ENCODE measurements at regions not wholly inside any gene's neighbourhood (a gene's known extent, or its start where the extent isn't known, plus 50 kb on each side); places are given as distances from the start of the nearest gene placed in this dataset.
"Not testable (repeated sequence)": the region's sequence is repeated elsewhere in the genome, so short reads cannot be mapped to it uniquely, and the experiment has no call there.

DNA sequence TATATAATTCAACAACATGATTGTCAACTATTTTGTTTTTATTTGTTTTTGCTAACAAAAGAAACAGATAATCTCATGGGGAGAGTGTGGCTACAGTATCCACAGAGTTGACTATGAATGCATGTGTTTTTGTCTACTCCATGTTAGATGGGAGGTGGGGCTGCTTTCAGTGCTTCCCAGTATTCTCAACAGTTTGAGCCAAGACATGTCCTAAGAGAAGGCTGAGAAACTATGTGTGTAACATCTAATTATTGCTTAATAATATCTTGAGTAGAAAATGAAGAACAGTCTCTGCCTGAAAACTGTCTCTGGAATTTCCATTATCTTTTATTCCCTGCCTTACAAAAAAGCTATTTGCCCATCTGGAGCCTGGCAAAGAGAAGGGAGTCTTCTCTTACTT, 178.8 kb upstream of the MMADHC start:
- peak; percentile 2 for DNase-seq (ENCODE audit: low read depth)
- TF ChIP-seq, protein P1, sequence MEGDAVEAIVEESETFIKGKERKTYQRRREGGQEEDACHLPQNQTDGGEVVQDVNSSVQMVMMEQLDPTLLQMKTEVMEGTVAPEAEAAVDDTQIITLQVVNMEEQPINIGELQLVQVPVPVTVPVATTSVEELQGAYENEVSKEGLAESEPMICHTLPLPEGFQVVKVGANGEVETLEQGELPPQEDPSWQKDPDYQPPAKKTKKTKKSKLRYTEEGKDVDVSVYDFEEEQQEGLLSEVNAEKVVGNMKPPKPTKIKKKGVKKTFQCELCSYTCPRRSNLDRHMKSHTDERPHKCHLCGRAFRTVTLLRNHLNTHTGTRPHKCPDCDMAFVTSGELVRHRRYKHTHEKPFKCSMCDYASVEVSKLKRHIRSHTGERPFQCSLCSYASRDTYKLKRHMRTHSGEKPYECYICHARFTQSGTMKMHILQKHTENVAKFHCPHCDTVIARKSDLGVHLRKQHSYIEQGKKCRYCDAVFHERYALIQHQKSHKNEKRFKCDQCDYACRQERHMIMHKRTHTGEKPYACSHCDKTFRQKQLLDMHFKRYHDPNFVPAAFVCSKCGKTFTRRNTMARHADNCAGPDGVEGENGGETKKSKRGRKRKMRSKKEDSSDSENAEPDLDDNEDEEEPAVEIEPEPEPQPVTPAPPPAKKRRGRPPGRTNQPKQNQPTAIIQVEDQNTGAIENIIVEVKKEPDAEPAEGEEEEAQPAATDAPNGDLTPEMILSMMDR (conservative IDR thresholded peaks at IDR 0.05; ENCODE audit: control insufficient read depth, insufficient read depth, low read depth, low read length) = no peak
- H3K4me3 ChIP-seq (ENCODE audit: control insufficient read depth, low read depth, low read length) = no peak overlapping the region

DNA sequence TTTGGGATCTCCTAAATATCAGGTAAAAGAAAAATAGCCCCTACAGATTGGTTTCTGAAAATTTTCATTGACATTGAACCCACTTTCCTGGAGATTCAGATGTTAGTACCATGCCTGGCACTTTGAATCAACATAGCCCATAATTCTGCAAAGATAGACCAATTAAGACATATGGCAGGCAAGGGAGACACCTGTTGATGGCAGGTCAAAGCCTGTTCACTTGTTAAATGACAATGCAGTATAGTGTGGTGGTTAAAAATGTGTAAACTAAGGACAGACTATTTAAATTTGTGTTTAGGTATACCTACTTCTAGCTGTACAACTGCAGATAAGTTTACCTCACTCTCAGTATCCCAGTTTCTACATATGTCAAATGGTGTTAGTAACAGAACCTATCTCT, 178.1 kb upstream of the MMADHC start:
- no peak for DNase-seq (ENCODE audit: low read depth)
- TF ChIP-seq, protein P1 (conservative IDR thresholded peaks at IDR 0.05; ENCODE audit: control insufficient read depth, insufficient read depth, low read depth, low read length) = no peak
- H3K4me3 ChIP-seq (ENCODE audit: control insufficient read depth, low read depth, low read length) = no peak overlapping the region

DNA sequence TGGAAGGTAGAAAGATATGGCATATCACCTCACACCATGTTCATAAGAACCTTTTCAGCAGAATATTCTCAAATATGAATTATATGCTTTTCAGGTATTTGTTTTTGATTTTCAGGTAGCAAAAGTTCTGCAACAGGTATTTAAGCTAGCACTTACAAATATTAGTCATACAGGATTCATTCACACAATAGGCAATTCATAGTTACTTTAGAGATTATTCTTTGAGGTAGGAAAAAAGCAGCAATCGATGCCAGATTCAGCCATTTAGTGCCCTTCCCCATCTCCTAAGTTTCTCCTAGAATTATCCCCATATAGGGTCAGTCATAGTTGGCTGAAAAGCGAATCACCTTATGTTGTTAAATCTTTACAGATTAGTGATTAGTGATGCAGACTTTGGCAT, 177.4 kb upstream of the MMADHC start:
- DNase-seq (ENCODE audit: low read depth) = no peak
- no peak overlapping the region for H3K4me3 ChIP-seq (ENCODE audit: control insufficient read depth, low read depth, low read length)
- TF ChIP-seq, protein P1 (conservative IDR thresholded peaks at IDR 0.05; ENCODE audit: control insufficient read depth, insufficient read depth, low read depth, low read length) = no peak

DNA sequence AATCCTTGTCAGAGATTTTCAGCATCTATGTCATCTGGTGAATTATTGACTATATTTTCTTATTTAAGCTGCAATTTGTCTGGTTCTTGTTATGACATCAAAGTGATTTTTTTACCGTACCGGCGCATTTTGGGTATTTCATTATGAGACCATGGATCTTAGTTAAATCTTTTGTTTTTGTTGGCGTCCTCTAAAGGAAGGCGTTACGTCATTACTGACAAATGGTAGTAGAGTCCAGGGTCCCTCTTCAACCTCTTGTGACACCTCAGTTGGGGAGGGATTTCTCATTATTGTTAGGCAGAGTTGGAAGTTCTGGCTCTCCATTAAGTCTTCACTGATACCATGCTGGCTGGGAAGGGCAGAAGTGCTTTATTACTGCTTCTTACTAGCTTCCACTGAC, 175.8 kb upstream of the MMADHC start:
- H3K4me3 ChIP-seq (ENCODE audit: control insufficient read depth, low read depth, low read length) = no peak overlapping the region
- no peak for DNase-seq (ENCODE audit: low read depth)
- TF ChIP-seq, protein P1 (conservative IDR thresholded peaks at IDR 0.05; ENCODE audit: control insufficient read depth, insufficient read depth, low read depth, low read length) = no peak

DNA sequence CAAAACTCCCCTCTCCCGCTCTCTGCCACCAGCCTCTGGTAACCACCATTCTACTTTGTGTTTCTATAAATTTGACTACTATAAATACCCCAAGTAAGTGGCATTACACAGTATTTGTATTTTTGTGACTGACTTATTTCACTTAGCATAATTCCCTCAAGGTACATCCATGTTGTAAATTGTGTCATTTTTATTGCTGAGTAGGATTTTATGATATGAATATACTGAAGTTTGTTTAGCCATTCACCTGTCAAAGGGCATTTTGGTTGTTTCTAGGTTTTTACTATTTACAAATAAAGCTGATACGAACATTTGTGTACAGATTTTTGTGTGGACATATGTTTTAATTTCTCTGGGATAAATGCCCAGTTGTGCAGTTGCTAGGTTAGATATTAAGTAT, 174.0 kb upstream of the MMADHC start:
- TF ChIP-seq, protein P1 (conservative IDR thresholded peaks at IDR 0.05; ENCODE audit: control insufficient read depth, insufficient read depth, low read depth, low read length) = no peak
- no peak for DNase-seq (ENCODE audit: low read depth)
- H3K4me3 ChIP-seq (ENCODE audit: control insufficient read depth, low read depth, low read length) = no peak overlapping the region

DNA sequence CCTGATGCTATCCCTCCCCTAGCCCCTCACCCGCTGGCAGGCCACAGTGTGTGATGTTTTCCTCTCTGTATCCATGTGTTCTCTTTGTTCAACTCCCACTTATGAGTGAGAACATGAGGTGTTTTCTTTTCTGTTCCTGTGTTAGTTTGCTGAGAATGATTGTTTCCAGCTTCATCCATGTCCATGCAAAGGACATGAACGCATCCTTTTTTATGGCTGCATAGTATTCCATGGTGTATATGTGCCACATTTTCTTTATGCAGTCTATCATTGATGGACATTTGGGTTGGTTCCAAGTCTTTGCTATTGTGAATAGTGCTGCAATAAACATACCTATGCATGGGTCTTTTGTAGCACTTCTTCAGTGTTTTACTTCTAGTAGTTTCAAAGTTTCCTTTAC, 171.8 kb upstream of the MMADHC start:
- not testable (repeated sequence) for H3K4me3 ChIP-seq (ENCODE audit: control insufficient read depth, low read depth, low read length); DNase-seq (ENCODE audit: low read depth)

DNA sequence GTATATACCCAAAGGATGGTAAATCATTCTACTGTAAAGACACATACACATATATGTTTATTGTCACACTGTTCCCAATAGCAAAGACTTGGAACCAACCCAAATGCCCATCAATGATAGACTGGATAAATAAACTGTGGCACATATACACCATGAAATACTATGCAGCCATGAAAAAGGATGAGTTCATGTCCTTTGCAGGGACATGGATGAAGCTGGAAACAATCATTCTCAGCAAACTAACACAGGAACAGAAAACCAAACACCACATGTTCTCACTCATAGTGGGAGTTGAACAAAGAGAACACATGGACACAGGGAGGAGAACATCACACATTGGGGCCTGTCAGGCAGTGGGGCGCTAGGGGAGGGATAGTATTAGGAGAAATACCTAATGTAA, 167.1 kb upstream of the MMADHC start:
- DNase-seq (ENCODE audit: low read depth); H3K4me3 ChIP-seq (ENCODE audit: control insufficient read depth, low read depth, low read length): not testable (repeated sequence)

DNA sequence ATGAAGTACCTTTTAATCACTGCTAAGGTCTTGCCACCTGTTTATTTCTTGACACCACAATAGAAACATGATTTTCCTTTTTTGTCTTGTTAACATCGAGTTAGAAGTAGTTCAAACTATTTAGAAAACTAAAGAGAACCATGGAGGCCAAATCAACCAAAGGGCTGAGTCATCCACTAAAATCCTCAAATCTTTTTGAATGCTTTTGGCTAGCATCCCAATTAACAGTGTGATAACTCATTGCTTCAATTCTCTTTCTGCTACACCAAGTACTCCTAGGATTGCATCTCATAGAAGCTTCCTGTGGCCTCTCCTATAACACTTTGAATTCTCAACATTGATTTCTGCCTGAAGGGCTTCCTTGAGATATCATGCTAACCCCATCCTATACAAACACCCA, 159.9 kb upstream of the MMADHC start:
- TF ChIP-seq, protein P1 (conservative IDR thresholded peaks at IDR 0.05; ENCODE audit: control insufficient read depth, insufficient read depth, low read depth, low read length) = no peak
- no peak for DNase-seq (ENCODE audit: low read depth)
- H3K4me3 ChIP-seq (ENCODE audit: control insufficient read depth, low read depth, low read length) = no peak overlapping the region
